SJCRH30 (cell line): ENCODE measurements at regions not wholly inside any gene's neighbourhood (a gene's known extent, or its start where the extent isn't known, plus 50 kb on each side); places are given as distances from the start of the nearest gene placed in this dataset.

ENCODE experiments used
- DNase-seq, 2 experiments: peaks; one replicate each; pipeline ENCODE4 v3.0.0-alpha.2; 2015 to 2020
- H3K27ac ChIP-seq: fragments of 250-450 bp; sonication (Bioruptor Pico); 2 replicates; pipeline ENCODE4 v1.5.1; 2020; ENCODE audit warnings: mild to moderate bottlenecking, moderate library complexity
- H3K27me3 ChIP-seq: fragments of 250-450 bp; sonication (Bioruptor Pico); 2 replicates; pipeline ENCODE4 v1.5.1; 2020; ENCODE audit warnings: mild to moderate bottlenecking, moderate library complexity
- H3K36me3 ChIP-seq: fragments of 250-450 bp; sonication (Bioruptor Pico); 2 replicates; pipeline ENCODE4 v1.5.1; 2020; ENCODE audit warnings: mild to moderate bottlenecking, moderate library complexity
- H3K4me1 ChIP-seq: fragments of 250-450 bp; sonication (Bioruptor Pico); 2 replicates; pipeline ENCODE4 v1.5.1; 2020; ENCODE audit warnings: mild to moderate bottlenecking, moderate library complexity
- H3K4me3 ChIP-seq: fragments of 250-450 bp; sonication (Bioruptor Pico); 2 replicates; pipeline ENCODE4 v1.5.1; 2020; ENCODE audit warnings: mild to moderate bottlenecking, moderate library complexity
- H3K9me3 ChIP-seq: fragments of 250-450 bp; sonication (Bioruptor Pico); replicated peaks from 2 replicates; pipeline ENCODE4 v1.5.1; 2020; ENCODE audit warnings: mild to moderate bottlenecking, moderate library complexity

DNA sequence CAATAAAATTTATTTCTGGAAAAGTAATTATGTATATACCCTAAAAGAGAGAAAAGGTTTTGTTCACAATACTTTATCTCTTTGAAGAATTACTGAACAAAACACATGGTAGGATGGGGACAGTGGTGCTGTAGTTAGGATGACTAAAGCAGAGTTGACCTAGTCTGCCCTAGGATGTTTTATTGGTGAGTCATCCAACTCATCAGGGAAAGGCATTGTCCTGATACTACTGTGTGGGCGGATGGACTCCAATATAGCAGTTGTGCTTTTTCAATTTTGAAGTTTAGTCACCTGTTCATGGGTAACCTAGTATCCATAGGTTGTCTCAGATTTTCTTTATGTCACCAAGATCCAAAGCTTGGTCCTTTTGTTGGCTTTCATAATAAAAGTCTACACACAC is 53.3 kb upstream of the EYS start:
- Histone ChIP-seq H3K4me3 (no peak overlapping the region), H3K27ac (no peak overlapping the region), H3K4me1 (no peaks in the 10 kb centered on the region), H3K27me3 (no peaks in the 10 kb centered on the region), H3K36me3 (no peaks in the 10 kb centered on the region), H3K9me3 (no peaks in the 10 kb centered on the region; the same call in 1 of the 2 replicates)
- peak; percentile 13 to 35 for DNase-seq
